ENCODE measurements at regions not wholly inside any gene's neighbourhood (a gene's known extent, or its start where the extent isn't known, plus 50 kb on each side); places are given as distances from the start of the nearest gene placed in this dataset.

DNA sequence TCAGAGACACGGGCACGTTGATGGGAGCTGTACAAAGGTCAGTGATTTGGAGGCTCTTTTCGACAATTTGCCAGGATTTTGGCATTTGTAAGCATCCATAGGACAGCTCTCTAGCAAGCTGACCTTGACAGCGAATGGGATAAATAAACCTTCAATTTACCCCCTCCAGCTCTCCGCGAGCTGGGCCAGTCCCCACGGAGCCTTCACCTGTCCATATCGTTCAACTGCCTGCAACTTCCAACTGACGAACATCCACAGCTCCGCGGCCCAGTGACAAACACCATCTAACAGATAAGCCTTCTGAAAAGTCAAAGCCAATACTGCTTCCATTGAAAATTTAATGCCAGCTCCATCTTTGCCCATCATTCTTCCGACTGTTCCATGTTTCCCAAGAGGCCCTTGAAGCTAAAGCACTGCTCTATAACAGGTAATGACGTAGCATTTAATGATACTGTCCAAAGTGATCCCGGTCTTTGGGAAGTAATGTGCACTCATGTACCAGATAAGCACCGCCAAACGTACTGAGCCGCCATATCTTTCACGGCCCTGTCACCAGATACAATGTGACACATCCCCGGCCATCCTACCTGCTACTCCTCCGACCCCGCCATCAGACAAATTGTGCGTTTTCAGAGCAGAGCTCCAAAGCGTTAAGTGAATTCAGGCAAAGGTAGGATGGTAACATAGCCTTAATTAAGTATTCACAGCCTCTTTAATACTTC lies 365.3 kb upstream of the ZNF507 start:
- no peaks in the 10 kb centered on the region for H3K4me1 ChIP-seq (ENCODE audit: control insufficient read depth in 2 of 3, insufficient read depth in 2 of 3, low read depth in 1 of 3, low read length in 3 of 3)
- FAIRE-seq (no peak), DNase-seq (no peak)
- no peaks in the 10 kb centered on the region for H3K27me3 ChIP-seq (ENCODE audit: control insufficient read depth, insufficient read depth, low read length)
- no peak overlapping the region for H3K4me3 ChIP-seq (ENCODE audit: low read length in 3 of 3)
- no peaks in the 10 kb centered on the region for H3K9me3 ChIP-seq (ENCODE audit: control insufficient read depth in 2 of 3, insufficient read depth in 1 of 3, low read length in 3 of 3)
- intact Hi-C loops (cut with DNase I), result no loop called here
- no peak overlapping the region for H3K27ac ChIP-seq (ENCODE audit: low read depth in 2 of 2, low read length in 2 of 2)
- H3K36me3 ChIP-seq (ENCODE audit: control insufficient read depth in 2 of 3, insufficient read depth in 3 of 3, low read length in 3 of 3), result no peaks in the 10 kb centered on the region
- no peak overlapping the region for H3K9ac ChIP-seq (ENCODE audit: low read length in 3 of 3)
- TF ChIP-seq, protein P1, sequence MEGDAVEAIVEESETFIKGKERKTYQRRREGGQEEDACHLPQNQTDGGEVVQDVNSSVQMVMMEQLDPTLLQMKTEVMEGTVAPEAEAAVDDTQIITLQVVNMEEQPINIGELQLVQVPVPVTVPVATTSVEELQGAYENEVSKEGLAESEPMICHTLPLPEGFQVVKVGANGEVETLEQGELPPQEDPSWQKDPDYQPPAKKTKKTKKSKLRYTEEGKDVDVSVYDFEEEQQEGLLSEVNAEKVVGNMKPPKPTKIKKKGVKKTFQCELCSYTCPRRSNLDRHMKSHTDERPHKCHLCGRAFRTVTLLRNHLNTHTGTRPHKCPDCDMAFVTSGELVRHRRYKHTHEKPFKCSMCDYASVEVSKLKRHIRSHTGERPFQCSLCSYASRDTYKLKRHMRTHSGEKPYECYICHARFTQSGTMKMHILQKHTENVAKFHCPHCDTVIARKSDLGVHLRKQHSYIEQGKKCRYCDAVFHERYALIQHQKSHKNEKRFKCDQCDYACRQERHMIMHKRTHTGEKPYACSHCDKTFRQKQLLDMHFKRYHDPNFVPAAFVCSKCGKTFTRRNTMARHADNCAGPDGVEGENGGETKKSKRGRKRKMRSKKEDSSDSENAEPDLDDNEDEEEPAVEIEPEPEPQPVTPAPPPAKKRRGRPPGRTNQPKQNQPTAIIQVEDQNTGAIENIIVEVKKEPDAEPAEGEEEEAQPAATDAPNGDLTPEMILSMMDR (IDR thresholded peaks at IDR 0.05; ENCODE audit: borderline replicate concordance, extremely low read depth, insufficient read depth), result no peak

DNA sequence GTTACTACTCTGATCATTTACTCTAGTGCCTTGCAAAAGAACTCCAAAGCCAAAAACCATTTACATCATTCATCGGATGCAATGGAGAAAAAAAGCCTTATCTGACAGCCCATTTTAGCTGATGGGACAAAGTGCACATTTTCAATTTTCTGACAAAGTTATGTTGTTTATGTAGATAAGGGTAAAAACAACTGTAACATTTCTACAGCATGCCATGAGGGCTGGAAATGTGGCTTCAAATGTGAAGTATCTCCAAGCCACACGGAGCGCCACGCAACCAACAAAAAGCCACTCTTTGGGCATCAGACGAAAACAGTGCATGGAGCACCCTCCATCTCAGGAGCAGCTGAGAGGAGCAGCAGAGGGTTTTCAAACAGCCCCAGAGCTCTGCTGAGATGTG lies 364.6 kb upstream of the ZNF507 start:
- no peak overlapping the region for H3K9ac ChIP-seq (ENCODE audit: low read length in 3 of 3)
- DNase-seq, result no peak
- H3K27me3 ChIP-seq (ENCODE audit: control insufficient read depth, insufficient read depth, low read length), result no peaks in the 10 kb centered on the region
- intact Hi-C loops (cut with DNase I), result no loop called here
- FAIRE-seq, result no peak
- H3K27ac ChIP-seq (ENCODE audit: low read depth in 2 of 2, low read length in 2 of 2), result no peak overlapping the region
- TF ChIP-seq, protein P1 (IDR thresholded peaks at IDR 0.05; ENCODE audit: borderline replicate concordance, extremely low read depth, insufficient read depth), result no peak
- no peaks in the 10 kb centered on the region for H3K36me3 ChIP-seq (ENCODE audit: control insufficient read depth in 2 of 3, insufficient read depth in 3 of 3, low read length in 3 of 3)
- no peaks in the 10 kb centered on the region for H3K4me1 ChIP-seq (ENCODE audit: control insufficient read depth in 2 of 3, insufficient read depth in 2 of 3, low read depth in 1 of 3, low read length in 3 of 3)
- no peak overlapping the region for H3K4me3 ChIP-seq (ENCODE audit: low read length in 3 of 3)
- H3K9me3 ChIP-seq (ENCODE audit: control insufficient read depth in 2 of 3, insufficient read depth in 1 of 3, low read length in 3 of 3), result peaks cover 0 to 2% (median 0%) of the 10 kb centered on the region in 3 donors

DNA sequence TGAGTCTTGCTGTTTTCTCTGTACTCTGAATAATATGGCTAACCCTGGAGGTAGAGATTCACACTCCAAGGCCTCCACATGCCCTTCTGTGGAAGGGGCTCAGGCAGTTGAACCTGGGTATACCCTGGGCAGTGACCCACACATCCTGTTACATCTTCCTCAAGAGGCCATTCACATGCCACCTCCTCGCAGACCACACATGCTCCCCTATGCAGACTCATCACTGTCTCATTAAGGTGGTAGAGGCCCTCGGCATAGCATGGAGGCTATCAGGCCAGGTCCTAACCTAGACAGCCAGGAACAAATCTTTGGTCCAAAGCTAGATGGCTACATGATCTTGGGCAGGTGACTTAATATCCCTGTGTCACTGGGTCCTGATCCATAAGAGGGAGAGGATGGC lies 363.9 kb upstream of the ZNF507 start:
- H3K4me1 ChIP-seq (ENCODE audit: control insufficient read depth in 2 of 3, insufficient read depth in 2 of 3, low read depth in 1 of 3, low read length in 3 of 3), result no peaks in the 10 kb centered on the region
- H3K9me3 ChIP-seq (ENCODE audit: control insufficient read depth in 2 of 3, insufficient read depth in 1 of 3, low read length in 3 of 3), result peaks cover 0 to 3% (median 0%) of the 10 kb centered on the region in 3 donors
- intact Hi-C loops (cut with DNase I), result no loop called here
- H3K27me3 ChIP-seq (ENCODE audit: control insufficient read depth, insufficient read depth, low read length), result no peaks in the 10 kb centered on the region
- TF ChIP-seq, protein P1 (IDR thresholded peaks at IDR 0.05; ENCODE audit: borderline replicate concordance, extremely low read depth, insufficient read depth), result no peak
- no peak overlapping the region for H3K4me3 ChIP-seq (ENCODE audit: low read length in 3 of 3)
- no peaks in the 10 kb centered on the region for H3K36me3 ChIP-seq (ENCODE audit: control insufficient read depth in 2 of 3, insufficient read depth in 3 of 3, low read length in 3 of 3)
- H3K9ac ChIP-seq (ENCODE audit: low read length in 3 of 3), result no peak overlapping the region
- DNase-seq (no peak), FAIRE-seq (no peak)
- no peak overlapping the region for H3K27ac ChIP-seq (ENCODE audit: low read depth in 2 of 2, low read length in 2 of 2)

DNA sequence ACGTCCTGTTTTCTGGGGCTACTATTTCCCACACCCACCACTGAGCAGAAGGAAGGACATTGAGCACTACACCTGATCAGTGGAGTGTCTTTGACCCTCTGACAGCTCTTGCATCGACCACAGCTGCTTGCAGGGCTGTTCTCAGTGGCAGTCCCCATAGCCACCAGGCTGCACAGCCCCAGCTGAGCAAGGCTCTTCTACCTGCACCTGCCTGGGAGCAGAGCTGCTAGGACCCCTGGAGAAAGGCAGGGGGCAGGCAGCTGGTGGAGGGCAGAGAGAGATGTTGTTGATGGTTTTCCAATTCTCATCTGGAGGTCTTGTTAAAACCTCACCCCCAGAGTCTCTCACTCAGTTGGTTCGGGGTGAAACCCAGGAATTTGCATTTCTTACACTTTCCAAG lies 361.8 kb upstream of the ZNF507 start:
- TF ChIP-seq, protein P1 (IDR thresholded peaks at IDR 0.05; ENCODE audit: borderline replicate concordance, extremely low read depth, insufficient read depth), result no peak
- DNase-seq, result no peak
- no peaks in the 10 kb centered on the region for H3K4me1 ChIP-seq (ENCODE audit: control insufficient read depth in 2 of 3, insufficient read depth in 2 of 3, low read depth in 1 of 3, low read length in 3 of 3)
- H3K9me3 ChIP-seq (ENCODE audit: control insufficient read depth in 2 of 3, insufficient read depth in 1 of 3, low read length in 3 of 3), result peaks cover 0 to 3% (median 0%) of the 10 kb centered on the region in 3 donors
- no peak overlapping the region for H3K4me3 ChIP-seq (ENCODE audit: low read length in 3 of 3)
- H3K27me3 ChIP-seq (ENCODE audit: control insufficient read depth, insufficient read depth, low read length), result no peaks in the 10 kb centered on the region
- intact Hi-C loops (cut with DNase I), result no loop called here
- no peak overlapping the region for H3K27ac ChIP-seq (ENCODE audit: low read depth in 2 of 2, low read length in 2 of 2)
- no peak overlapping the region for H3K9ac ChIP-seq (ENCODE audit: low read length in 3 of 3)
- H3K36me3 ChIP-seq (ENCODE audit: control insufficient read depth in 2 of 3, insufficient read depth in 3 of 3, low read length in 3 of 3), result no peaks in the 10 kb centered on the region
- no peak for FAIRE-seq

All from kidney (tissue), 13 donors.